ENCODE measurements at regions not wholly inside any gene's neighbourhood (a gene's known extent, or its start where the extent isn't known, plus 50 kb on each side); places are given as distances from the start of the nearest gene placed in this dataset.

DNA sequence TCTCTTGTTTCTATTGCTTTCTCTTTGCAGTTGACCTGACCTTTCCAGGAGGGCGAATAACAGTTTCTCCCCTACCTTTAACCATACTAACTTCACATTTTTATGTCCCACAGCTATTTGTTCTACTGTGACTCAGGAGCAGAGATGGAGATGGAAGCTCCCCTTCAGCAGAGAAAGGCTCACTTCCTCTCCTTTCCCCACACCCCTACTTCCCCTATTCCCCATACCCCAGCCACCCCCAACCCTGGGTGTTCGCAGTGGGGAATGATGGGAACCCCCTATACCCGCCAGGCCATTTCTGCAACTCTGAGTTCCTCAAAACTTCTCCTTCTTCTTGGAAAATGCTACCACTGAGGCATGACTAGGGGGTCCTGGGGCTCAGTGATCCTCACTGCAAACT is 285.4 kb upstream of the MGAT5 start:
- H3K9me3 ChIP-seq (ENCODE audit: control insufficient read depth, low read depth, low read length): no peaks in the 10 kb centered on the region
- DNase-seq: no peak
- no peaks in the 10 kb centered on the region for H3K4me1 ChIP-seq (ENCODE audit: control insufficient read depth, insufficient read depth, low read length)
- peaks cover 3% of the 10 kb centered on the region for H3K27me3 ChIP-seq (ENCODE audit: control insufficient read depth, insufficient read depth, low read length)
- H3K36me3 ChIP-seq (ENCODE audit: control insufficient read depth, insufficient read depth, low read length): no peaks in the 10 kb centered on the region
- WGBS (ENCODE audit: insufficient coverage, low lambda C conversion rate): no CpG with 5 or more reads among the region's 3 CpGs
- H3K27ac ChIP-seq (ENCODE audit: low read length): no peak overlapping the region
- H3K4me3 ChIP-seq (ENCODE audit: low read length): no peak overlapping the region

DNA sequence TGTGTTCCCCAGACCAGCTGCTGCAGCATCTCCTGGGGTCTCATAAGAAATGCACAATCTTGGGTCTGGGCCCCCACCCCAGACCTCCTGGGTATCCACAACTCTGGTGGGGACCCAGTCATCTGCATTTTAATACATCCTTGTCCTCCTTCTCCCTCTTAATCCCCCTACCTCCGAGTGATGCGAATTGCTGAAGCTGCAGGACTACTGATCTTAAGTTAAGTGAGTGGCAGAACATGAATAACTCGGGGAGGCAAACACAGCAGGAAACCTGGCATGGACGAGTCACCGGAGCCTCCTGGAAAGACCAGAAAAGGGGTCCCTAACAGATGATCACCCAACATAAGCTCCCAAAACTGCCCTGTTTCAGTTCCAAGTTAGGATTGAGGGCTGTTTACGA is 283.2 kb upstream of the MGAT5 start:
- Histone ChIP-seq H3K4me3 (ENCODE audit: low read length) (no peak overlapping the region), H3K36me3 (ENCODE audit: control insufficient read depth, insufficient read depth, low read length) (no peaks in the 10 kb centered on the region)
- WGBS (ENCODE audit: insufficient coverage, low lambda C conversion rate): no CpG with 5 or more reads among the region's 6 CpGs

DNA sequence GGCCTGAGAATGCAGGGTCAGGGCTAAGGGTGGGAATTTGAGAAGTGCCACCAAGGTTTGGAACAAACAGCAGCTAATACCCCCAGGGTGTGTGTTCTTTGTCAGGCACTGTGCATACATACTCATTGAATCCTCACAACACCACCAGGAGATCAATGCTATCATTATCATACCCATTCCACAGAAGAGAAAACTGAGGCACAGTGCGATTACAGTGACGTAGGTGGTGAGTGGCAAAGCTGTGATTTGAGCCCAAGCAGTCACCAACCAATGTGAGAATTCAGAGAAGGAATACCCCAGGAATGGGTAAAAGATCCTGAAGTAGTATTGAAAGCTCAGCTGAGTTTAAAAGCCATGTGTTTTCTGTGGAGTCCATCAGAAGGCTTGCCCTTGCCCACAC is 281.6 kb upstream of the MGAT5 start:
- no CpG with 5 or more reads among the region's 2 CpGs for WGBS (ENCODE audit: insufficient coverage, low lambda C conversion rate)
- no peak for DNase-seq
- H3K36me3 ChIP-seq (ENCODE audit: control insufficient read depth, insufficient read depth, low read length): no peaks in the 10 kb centered on the region
- H3K27ac ChIP-seq (ENCODE audit: low read length): no peak overlapping the region
- no peak overlapping the region for H3K4me3 ChIP-seq (ENCODE audit: low read length)
- H3K4me1 ChIP-seq (ENCODE audit: control insufficient read depth, insufficient read depth, low read length): no peaks in the 10 kb centered on the region
- no peaks in the 10 kb centered on the region for H3K9me3 ChIP-seq (ENCODE audit: control insufficient read depth, low read depth, low read length)
- peaks cover 3% of the 10 kb centered on the region for H3K27me3 ChIP-seq (ENCODE audit: control insufficient read depth, insufficient read depth, low read length)

More for the DNA sequence above, 283.2 kb upstream of the MGAT5 start:
- H3K9me3 ChIP-seq (ENCODE audit: control insufficient read depth, low read depth, low read length): no peaks in the 10 kb centered on the region
- no peaks in the 10 kb centered on the region for H3K4me1 ChIP-seq (ENCODE audit: control insufficient read depth, insufficient read depth, low read length)
- DNase-seq: no peak
- peaks cover 3% of the 10 kb centered on the region for H3K27me3 ChIP-seq (ENCODE audit: control insufficient read depth, insufficient read depth, low read length)
- H3K27ac ChIP-seq (ENCODE audit: low read length): no peak overlapping the region

DNA sequence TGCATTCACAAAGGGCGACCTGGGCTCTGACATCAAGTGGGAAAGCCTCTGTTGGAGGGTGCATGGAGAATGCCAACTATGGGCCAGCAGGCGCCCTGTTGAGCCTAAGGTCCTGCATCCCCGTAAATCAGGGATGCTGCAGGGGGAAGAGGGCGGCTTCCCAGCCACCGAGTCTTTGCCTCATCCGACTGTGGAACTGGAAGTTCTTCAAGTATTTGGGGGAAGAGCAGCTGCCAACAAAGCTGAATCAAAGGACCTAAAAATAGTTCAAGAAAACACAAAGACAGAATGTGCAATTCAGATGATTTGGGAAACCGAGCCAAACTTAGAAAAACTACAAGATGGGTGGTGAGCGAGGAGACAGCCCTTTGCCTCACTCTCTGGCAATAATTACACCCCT is 281.1 kb upstream of the MGAT5 start:
- Histone ChIP-seq H3K27me3 (ENCODE audit: control insufficient read depth, insufficient read depth, low read length) (peaks cover 3% of the 10 kb centered on the region), H3K4me1 (ENCODE audit: control insufficient read depth, insufficient read depth, low read length) (no peaks in the 10 kb centered on the region), H3K27ac (ENCODE audit: low read length) (no peak overlapping the region), H3K9me3 (ENCODE audit: control insufficient read depth, low read depth, low read length) (no peaks in the 10 kb centered on the region), H3K4me3 (ENCODE audit: low read length) (no peak overlapping the region), H3K36me3 (ENCODE audit: control insufficient read depth, insufficient read depth, low read length) (no peaks in the 10 kb centered on the region)
- no peak for DNase-seq
- no CpG with 5 or more reads among the region's 8 CpGs for WGBS (ENCODE audit: insufficient coverage, low lambda C conversion rate)

DNA sequence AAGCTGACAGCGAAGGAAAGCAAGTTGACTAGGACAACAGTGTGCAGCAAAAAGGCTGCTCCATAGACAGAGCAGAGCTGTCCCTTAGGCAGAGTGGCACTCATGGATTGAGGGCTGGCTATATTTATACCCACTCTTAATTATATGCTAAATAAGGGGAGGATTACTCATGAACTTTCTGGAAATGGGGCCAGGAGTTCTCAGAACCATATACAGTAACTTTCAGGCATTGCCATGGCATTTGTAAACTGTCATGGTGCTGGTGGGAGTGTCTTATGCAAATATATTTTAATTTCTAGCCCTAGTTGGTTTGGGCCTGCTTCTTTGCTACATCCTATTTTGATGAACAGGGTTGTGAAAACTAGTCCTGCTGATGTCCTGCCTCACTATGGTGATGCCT is 279.5 kb upstream of the MGAT5 start:
- no CpG with 5 or more reads among the region's 1 CpG for WGBS (ENCODE audit: insufficient coverage, low lambda C conversion rate)
- no peak overlapping the region for H3K27ac ChIP-seq (ENCODE audit: low read length)
- no peaks in the 10 kb centered on the region for H3K9me3 ChIP-seq (ENCODE audit: control insufficient read depth, low read depth, low read length)
- H3K36me3 ChIP-seq (ENCODE audit: control insufficient read depth, insufficient read depth, low read length): no peaks in the 10 kb centered on the region
- DNase-seq: no peak
- H3K4me1 ChIP-seq (ENCODE audit: control insufficient read depth, insufficient read depth, low read length): no peaks in the 10 kb centered on the region
- peaks cover 3% of the 10 kb centered on the region for H3K27me3 ChIP-seq (ENCODE audit: control insufficient read depth, insufficient read depth, low read length)
- H3K4me3 ChIP-seq (ENCODE audit: low read length): no peak overlapping the region

DNA sequence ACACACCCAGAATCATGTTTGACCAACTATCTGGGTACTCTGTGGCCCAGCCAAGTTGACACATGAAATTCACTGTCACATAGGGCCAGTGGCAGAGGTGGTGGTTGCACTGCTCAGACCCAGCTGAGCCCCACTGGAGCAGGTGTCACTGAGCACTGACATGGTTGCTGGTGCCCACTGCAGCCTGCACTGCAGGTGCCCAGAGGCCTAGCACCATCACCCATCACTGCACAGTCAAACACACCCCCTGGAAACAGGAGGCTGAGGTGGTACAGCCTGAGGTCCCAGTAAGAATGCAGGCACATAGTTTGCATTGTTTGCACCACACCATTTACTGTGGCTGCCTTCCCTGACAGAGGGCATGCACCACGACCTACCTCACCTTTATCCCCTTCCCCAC is 278.7 kb upstream of the MGAT5 start:
- no peak overlapping the region for H3K27ac ChIP-seq (ENCODE audit: low read length)
- peaks cover 3% of the 10 kb centered on the region for H3K27me3 ChIP-seq (ENCODE audit: control insufficient read depth, insufficient read depth, low read length)
- H3K4me1 ChIP-seq (ENCODE audit: control insufficient read depth, insufficient read depth, low read length): no peaks in the 10 kb centered on the region
- DNase-seq: no peak
- H3K4me3 ChIP-seq (ENCODE audit: low read length): no peak overlapping the region
- H3K36me3 ChIP-seq (ENCODE audit: control insufficient read depth, insufficient read depth, low read length): no peaks in the 10 kb centered on the region
- no peaks in the 10 kb centered on the region for H3K9me3 ChIP-seq (ENCODE audit: control insufficient read depth, low read depth, low read length)
- 40% methylated on average over 1 of the region's 1 CpG for WGBS (ENCODE audit: insufficient coverage, low lambda C conversion rate)

DNA sequence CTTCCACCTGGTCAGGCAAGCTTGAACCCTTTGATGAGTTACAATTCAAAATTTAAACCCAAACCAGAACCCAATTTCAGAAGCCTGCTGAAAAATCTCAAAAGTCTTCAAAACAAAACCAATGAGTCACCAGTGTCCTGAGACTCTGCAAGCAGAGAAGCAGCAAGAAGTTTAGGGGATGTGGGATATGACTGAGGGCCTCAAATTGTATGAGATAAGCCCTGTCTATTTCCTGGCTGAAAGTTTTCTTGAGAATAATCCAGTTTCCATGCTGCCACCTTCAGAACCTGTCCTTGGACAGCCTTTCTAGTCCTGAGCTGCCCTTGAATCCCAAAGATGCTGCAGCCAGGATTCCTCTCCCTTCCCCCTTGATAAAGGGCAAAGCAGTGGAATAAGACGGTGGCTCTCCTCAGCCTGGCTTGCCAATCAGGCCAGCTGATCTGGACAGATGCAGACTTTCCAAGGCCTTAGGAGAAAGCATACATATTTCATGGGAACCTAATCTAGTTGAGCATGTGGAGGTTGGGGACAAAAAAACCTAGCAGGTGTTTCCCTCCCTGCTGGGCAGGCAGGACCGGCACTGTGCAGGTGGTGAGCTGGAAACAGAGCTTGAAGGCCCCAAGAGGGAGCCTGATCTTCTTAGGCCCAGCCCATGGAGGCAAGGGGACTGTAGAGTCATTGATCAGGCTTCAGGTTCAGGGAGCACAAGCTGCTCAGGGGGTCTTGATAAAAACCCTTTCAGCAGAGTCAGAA is 278.0 kb upstream of the MGAT5 start:
- Histone ChIP-seq H3K27ac (ENCODE audit: low read length) (no peak overlapping the region), H3K9me3 (ENCODE audit: control insufficient read depth, low read depth, low read length) (no peaks in the 10 kb centered on the region), H3K4me3 (ENCODE audit: low read length) (no peak overlapping the region), H3K27me3 (ENCODE audit: control insufficient read depth, insufficient read depth, low read length) (no peaks in the 10 kb centered on the region), H3K36me3 (ENCODE audit: control insufficient read depth, insufficient read depth, low read length) (no peaks in the 10 kb centered on the region), H3K4me1 (ENCODE audit: control insufficient read depth, insufficient read depth, low read length) (no peaks in the 10 kb centered on the region)
- no CpG with 5 or more reads among the region's 2 CpGs for WGBS (ENCODE audit: insufficient coverage, low lambda C conversion rate)
- DNase-seq: no peak

DNA sequence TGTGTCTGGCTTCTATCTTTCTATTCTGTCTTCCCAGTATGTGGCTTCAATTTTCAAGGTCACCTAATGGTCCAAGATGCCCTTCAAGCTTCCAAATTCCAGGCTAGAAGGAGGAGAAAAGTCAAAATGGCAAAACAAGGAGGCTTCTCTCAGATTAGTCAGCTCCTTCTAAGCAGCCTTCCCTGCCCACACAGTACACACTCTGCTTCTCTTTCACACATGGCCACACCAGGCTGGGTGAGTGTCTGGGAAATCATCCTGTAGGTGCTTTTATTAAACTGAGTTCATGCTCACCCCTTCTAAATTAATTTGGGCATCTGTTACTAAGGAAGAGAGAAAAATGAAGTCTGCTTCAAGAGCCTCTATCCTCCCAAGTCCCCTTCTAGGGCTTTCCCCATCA is 277.2 kb upstream of the MGAT5 start:
- no peaks in the 10 kb centered on the region for H3K27me3 ChIP-seq (ENCODE audit: control insufficient read depth, insufficient read depth, low read length)
- H3K27ac ChIP-seq (ENCODE audit: low read length): no peak overlapping the region
- H3K4me3 ChIP-seq (ENCODE audit: low read length): no peak overlapping the region
- H3K4me1 ChIP-seq (ENCODE audit: control insufficient read depth, insufficient read depth, low read length): peaks cover 2% of the 10 kb centered on the region
- DNase-seq: no peak
- H3K9me3 ChIP-seq (ENCODE audit: control insufficient read depth, low read depth, low read length): no peaks in the 10 kb centered on the region
- H3K36me3 ChIP-seq (ENCODE audit: control insufficient read depth, insufficient read depth, low read length): no peaks in the 10 kb centered on the region

DNA sequence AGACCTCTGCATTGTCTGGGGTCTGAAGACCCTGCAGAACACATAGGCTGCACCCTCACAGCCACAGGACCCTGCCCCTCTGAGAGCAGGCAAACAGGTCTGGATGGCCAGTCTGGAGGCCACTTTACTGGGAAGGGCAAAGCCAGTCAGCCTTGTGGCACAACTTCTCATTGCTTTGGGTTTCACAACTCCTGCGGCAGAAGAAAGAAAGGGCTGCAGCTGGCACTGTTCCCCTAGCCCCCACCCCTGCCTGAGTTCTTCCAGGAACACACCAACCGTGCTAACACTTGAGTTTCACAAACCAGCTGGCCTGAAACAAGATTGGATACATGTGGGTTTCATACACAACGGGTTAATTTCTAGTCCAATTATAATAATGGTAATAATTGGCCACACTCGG is 276.5 kb upstream of the MGAT5 start:
- WGBS (ENCODE audit: insufficient coverage, low lambda C conversion rate): no CpG with 5 or more reads among the region's 4 CpGs
- peaks cover 3% of the 10 kb centered on the region for H3K4me1 ChIP-seq (ENCODE audit: control insufficient read depth, insufficient read depth, low read length)

DNA sequence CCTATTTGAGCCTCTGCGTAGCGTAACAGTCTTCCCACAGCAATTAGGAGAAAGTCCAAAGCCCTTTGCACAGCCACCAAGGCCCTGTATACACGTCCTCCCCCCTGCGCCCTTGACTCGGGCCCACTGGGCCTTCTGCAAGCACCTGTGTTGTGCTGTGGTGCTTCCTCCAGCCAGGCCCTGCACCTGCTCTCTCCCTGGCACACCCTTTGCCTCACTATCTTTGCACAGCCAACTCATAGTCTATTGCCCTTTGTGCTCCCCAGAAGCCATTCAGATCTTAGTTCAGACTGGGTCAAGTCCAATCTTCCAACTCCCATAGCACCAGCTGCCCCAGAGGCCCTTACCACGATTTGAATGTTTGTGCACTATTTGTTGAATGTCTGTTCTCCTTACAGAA is 271.6 kb upstream of the MGAT5 start:
- DNase-seq: peak; percentile 47 to 81
- H3K4me3 ChIP-seq (ENCODE audit: low read length): no peak overlapping the region
- H3K27ac ChIP-seq (ENCODE audit: low read length): peak overlapping the region; percentile 32
- H3K4me1 ChIP-seq (ENCODE audit: control insufficient read depth, insufficient read depth, low read length): peaks cover 3% of the 10 kb centered on the region
- WGBS (ENCODE audit: insufficient coverage, low lambda C conversion rate): no CpG with 5 or more reads among the region's 6 CpGs
- H3K36me3 ChIP-seq (ENCODE audit: control insufficient read depth, insufficient read depth, low read length): no peaks in the 10 kb centered on the region
- H3K27me3 ChIP-seq (ENCODE audit: control insufficient read depth, insufficient read depth, low read length): no peaks in the 10 kb centered on the region
- no peaks in the 10 kb centered on the region for H3K9me3 ChIP-seq (ENCODE audit: control insufficient read depth, low read depth, low read length)

More for the DNA sequence above, 276.5 kb upstream of the MGAT5 start:
- Histone ChIP-seq H3K4me3 (ENCODE audit: low read length) (no peak overlapping the region), H3K9me3 (ENCODE audit: control insufficient read depth, low read depth, low read length) (no peaks in the 10 kb centered on the region), H3K27me3 (ENCODE audit: control insufficient read depth, insufficient read depth, low read length) (no peaks in the 10 kb centered on the region), H3K36me3 (ENCODE audit: control insufficient read depth, insufficient read depth, low read length) (no peaks in the 10 kb centered on the region), H3K27ac (ENCODE audit: low read length) (no peak overlapping the region)
- DNase-seq: no peak

DNA sequence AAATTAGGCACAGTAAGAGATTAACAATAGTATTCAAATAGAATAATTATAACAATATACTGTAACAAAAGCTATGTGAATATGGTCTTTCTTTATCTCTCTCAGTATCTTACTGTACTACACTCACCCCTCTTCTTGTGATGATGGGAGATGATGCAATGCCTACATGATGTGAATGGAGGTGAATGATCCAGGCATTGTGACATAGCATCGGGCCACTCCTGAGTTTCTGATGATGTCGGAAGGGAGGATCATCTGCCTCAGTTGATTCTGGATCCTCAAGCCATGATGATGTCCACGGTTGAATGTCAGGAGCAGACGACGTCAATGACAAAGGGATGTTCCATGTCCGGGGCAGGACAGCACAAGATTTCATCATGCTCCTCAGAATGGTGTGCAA is 268.3 kb upstream of the MGAT5 start:
- Histone ChIP-seq H3K27me3 (ENCODE audit: control insufficient read depth, insufficient read depth, low read length) (no peaks in the 10 kb centered on the region), H3K4me1 (ENCODE audit: control insufficient read depth, insufficient read depth, low read length) (peaks cover 3% of the 10 kb centered on the region), H3K36me3 (ENCODE audit: control insufficient read depth, insufficient read depth, low read length) (no peaks in the 10 kb centered on the region), H3K4me3 (ENCODE audit: low read length) (no peak overlapping the region), H3K27ac (ENCODE audit: low read length) (no peak overlapping the region), H3K9me3 (ENCODE audit: control insufficient read depth, low read depth, low read length) (no peaks in the 10 kb centered on the region)
- DNase-seq: no peak
- 40% methylated on average over 1 of the region's 6 CpGs for WGBS (ENCODE audit: insufficient coverage, low lambda C conversion rate)

All from large intestine (tissue), 3 donors.